Suppressor macrophage treated with lipopolysaccharide for 1 hour (primary cell): ENCODE measurements at regions not wholly inside any gene's neighbourhood (a gene's known extent, or its start where the extent isn't known, plus 50 kb on each side); places are given as distances from the start of the nearest gene placed in this dataset.
"Not testable (repeated sequence)": the region's sequence is repeated elsewhere in the genome, so short reads cannot be mapped to it uniquely, and the experiment has no call there.

ENCODE experiments used
- DNase-seq, 3 donors: peaks; one replicate each; pipeline ENCODE4 v3.0.0-alpha.2; 2020 to 2022

DNA sequence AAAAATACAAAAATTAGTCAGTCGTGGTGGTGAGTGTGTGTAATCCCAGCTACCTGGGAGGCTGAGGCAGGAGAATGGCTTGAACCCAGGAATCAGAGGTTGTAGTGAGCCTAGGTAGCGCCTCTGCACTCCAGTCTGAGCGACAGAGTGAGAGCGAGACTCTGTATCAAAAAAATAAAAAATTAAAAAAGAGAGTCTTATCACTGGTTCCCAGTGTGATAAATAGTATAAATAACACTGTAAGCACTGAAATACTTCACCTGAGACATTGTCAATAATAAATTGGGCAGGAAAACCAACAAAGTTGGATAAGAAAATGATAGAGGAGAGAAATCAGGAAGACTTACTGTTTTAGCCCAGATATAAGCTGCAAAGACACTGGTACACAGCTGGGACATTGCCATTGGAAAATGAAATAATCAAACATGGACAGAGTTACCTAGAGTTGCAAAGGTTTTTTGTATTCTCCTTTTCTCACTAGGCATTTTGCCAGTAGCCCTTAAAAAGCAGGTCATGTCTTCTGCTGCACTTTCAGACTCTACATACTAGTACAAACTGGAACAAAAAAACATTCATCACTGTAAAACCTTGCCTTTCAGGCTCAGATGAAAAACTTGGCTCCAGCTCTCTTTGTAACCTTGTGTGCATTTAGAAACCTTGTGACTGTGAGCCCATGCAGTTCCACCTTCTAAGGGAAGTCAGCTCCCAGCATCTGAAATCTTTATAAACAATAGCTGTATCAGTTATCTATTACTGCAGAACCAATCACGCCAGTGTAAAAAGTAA, 55.0 kb upstream of the PPP1R2C start:
- DNase-seq: no peak

DNA sequence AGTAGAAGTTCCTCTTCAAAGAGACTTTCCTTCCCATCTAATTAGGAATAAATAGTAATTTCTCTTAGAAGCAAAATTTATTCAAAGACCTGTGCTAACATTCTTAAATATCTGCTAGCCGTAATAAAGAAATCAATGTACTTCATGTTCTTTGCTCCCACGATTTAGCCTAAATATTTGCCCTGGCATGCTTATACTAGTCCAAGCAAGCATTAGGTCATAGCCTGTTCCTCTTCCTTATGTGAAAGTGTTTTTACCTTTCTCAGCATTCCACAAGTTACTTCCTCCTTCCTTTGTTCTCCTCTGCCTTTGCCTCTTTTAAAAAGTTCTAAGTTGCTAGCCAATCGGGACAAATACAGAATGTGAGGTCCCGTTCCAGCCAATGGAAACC, 55.6 kb upstream of the PPP1R2C start:
- not testable (repeated sequence) for DNase-seq

DNA sequence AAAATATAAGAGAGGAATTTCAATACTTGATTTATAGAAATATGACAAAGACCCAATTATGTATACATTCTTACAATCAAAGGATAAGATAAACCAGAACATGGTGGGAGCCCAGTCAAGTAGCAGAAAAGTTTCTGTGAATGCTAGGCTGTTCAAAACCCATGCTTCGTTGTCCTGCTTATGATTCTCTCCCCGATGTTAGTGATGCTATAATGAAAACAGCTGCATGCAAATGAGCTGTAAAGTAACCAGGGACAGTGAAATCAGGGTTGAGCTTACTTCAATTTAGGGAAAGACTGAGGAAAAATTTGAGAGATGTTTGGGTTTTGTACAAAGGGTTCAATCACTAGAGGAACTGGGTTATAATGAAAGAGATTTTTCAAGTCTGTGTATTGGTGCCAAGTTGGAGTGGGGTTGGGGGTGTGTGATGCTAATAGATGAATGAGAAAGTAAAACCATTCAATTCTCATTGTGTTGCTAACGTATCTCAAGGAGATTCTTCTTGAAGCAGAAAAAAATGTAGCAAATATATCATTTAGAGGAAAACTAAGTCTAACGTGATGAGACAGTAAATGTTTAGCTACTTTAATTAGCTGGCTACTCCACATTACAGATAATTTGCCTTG, 59.3 kb upstream of the PPP1R2C start:
- DNase-seq: no peak

DNA sequence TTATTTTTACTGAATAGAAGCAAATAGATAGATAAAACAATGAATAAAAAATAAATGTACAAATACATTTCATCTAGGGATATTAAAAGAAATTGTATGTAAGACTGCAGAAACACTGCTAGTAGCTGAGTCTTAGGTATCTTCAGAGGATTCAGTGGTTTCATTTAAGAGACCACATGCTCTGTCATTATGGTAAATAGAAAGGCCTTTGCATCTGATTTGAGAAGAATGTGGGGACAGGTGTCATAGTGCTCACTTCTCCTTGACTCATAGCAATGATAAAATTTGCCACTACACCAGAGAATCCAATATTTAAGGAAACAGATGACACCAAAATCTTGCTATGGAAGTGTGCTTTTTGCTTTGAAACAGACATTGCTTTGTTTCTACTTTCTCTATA, 59.8 kb upstream of the PPP1R2C start:
- no peak for DNase-seq

DNA sequence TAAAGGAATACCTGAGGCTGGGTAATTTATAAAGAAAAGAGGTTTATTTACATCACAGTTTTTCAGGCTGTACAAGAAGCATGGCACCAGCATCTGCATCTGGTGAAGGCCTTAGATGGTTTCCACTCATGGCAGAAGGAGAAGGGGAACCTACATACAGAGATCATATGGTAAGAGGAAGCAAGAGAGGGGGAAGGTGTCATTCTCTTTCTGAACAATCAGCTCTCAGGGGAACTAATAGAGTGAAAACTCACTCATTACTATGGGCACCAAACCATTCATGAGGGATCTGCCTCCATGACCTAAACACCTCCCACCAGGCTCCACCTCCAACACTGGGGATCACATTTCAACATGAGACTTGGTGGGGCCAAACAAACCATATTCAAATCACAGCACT, 61.7 kb upstream of the PPP1R2C start:
- no peak for DNase-seq

DNA sequence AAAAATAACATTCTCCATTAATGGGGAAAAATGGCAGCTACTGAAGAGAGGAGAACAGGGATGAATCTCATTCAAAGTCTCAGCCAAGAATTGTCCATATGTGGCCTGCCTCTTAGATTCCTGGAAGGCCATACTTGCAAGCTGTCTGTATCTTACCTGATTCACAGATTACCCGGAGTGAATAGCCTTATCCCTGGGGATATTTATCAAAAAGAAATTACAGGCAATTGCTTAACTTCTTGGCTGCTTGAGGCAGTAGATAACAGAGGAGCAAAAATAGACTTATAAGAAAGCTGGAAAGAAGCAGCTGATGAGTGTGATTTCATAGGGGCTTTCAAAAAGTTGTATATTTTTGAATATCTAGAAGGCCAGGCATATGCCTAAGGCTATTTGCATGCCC, 68.8 kb upstream of the PPP1R2C start:
- DNase-seq: no peak

DNA sequence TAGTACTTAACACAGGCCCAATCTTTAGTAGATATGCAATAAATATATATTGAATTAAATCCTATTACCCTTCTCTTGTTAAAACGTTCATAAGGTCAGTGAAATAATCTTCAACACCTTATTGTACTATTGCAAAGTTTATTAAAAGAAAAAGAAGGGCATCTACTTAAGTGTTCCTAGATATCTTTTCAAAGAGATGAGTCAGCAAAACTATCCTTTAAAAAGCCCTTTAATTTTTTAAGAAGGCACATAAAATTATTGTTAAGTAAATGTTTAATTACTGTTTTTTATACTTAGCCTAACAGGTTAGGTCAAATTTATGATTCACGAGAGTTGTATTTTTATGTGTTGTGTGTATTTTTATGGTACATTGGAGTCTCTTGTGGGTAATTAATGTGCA, 77.3 kb upstream of the PPP1R2C start:
- no peak for DNase-seq

DNA sequence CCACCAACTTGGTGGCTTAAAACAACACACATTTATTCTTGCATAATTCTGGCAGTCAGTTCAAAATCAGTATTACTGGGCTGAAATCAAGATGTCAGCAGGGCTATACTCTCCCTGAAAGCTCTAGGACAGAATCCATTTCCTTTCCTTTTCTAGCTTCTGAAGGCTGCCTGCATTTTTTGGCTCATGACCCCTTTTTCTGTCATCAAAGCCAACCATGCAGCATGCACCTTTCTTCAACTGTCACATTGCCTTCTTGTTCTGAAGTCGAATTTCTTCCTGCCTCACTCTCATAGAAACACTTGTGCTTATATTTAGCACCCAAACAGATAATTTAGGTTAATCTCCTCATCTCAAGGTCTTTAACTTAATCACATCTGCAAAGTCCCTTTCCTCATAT, 79.8 kb upstream of the PPP1R2C start:
- no peak for DNase-seq

DNA sequence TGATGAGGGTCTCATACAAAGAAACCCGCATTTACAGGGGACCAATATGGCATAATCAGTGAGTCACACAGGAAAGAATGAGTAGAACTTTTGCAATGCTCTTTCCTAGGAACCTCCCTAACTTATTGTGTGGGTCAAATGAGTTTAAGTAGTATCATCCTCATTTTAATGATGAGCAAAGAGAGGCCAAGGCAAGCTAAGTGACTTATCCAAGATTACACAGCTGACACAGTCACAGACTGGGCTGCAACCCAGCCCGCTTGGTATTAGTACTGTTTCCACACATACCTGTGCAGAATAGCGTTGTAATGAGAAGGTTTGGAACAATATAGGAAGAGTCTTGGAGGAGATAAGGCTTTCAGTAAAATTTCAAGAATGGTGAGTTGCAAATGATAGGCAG, 91.0 kb upstream of the PPP1R2C start:
- no peak for DNase-seq

DNA sequence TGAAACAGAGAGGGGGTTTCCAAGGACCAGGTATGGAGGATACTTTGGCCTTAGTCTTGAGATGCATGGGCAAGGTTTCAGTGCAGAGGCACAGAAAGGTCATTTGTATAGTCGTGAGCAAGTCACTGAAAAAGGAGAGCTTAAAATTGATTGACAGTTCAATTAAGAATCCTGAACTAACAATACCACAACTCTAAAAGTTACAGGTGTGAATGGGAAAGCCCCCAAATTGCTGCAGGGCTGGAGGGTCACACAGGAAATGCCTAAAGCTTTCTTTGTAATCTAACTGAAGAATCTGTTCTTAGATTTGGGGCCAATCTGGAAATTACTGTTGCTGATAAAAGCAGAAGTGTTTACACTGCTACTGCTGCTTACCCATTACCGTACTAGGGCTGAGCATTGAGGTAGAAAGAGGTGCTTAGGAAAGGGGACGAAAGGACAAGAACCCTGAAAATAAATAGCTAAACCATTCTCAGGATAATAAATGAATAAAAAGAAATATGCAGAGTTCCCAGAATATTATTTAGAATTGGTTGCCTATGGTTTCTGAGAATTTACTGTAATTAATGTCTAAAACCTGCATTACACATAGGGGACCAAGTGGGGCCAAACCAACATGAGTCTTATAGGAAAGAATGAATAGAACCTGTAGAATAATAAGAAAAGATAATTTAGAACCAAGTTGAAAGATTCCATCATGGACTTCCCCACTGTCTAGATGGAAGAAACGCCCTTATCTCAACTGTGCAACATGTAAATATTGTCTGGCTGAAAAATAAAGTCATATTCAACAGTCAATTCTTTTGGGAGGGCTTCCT, 91.9 kb upstream of the PPP1R2C start:
- DNase-seq: no peak

DNA sequence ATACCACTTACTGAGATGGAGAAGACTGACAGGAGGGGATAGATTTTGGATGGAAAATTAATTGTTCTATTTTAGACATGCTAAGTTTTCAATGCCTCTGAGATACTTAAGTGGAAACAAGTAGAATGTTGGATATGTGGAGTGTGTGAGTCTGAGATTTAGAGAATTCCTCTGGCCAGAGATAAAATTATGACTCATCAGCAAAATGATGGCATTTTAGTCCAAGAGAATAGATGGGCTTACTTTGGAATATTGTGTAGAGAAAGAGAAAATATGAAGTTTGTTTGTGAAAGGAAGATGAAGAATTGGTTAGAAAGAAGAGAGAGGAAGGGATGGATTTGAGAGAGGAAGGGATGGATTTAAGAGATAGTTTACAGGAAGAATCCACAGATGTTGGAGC, 108.6 kb upstream of the PPP1R2C start:
- no peak for DNase-seq

DNA sequence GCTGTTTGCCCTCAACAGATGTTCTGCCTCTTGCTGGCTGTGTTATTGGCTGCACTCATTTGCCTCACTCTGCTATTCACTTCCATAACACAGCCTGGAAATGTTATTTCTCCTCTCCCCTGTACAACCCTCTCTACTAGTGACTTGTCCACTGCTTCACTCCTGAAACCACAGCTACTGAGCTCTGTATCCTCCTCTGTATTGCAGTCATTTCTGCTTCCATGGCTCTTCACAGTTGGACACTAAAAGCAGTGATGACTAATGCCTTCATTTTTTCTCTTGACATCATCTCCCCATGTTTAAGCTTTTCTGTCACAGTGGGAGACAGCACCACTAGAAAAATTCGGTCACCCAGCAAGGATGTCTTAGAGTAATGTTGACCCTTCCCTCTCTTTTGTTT, 123.0 kb upstream of the PPP1R2C start:
- no peak for DNase-seq

DNA sequence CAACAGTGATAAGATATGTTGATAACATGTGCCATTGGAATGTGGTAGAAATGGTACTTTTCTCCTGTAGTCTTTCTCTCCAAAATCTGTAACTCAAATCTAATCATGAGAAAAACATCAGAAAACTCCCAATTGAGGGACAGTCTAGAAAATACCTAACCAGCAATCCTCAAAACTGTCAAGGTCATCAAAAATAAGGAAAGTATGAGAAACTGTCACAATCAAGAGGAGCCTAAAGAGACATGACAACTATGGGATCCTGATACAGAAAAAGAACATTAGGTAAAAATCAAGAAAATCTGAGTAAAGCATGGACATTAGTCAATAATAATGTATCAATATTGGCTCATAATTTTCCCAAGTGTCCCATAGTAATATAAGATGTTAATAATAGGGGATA, 124.5 kb upstream of the PPP1R2C start:
- DNase-seq: no peak

DNA sequence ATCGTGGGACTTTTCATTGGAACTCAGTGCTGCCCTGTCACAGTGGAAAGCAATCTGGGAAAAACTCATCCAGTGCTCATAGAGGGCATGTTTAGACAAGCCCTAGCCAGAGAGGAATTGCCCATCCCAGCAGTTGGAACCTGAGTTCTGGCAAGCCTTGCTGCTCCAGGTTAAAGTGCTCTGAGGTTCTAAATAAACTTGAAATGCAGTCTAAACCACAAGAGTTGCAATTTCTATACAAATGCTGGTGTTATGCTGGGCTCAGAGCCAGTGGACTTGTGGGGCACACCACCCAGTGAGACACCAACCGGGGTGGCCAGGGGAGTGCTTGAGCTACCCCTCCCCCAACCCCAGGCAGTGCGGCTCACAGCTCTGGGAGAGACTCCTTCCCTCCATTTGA, 142.8 kb upstream of the PPP1R2C start:
- DNase-seq: no peak

DNA sequence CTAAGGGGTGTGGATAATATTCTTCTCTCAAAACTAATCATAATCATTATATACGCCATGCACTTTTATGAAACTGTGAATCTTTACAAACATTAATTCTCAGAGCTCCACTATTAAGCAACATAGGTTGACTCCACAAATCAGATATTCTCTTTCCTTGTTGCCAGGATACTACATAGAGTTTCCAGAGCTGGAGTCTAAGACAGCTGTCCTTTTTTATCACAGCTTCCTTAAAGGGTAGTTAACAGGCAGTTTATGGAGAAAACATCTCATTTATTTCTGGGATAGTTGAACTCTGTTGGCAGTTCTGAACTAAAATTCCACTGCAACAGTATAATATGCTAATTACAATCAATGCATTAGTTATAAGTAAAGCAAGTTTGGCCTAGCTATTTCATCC, 152.1 kb upstream of the PPP1R2C start:
- no peak for DNase-seq

DNA sequence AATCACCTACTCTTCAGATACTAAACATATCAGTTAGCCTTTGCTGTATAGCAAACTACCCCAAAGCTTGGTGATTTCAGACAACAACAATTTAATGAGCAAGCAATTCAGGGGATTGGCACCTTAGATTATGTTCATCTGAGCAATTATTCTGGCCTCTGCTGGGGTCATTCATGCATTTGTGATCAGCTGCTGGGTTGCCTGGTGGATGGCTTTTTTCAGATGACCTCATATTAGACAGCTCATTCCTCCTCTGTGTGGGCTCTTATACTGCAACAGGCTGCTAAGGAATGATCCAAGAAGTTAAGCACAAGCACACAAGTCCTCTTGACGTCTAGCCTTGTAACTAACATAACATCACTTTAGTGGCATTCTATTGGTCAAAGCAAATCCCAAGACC, 153.0 kb upstream of the PPP1R2C start:
- DNase-seq: no peak

DNA sequence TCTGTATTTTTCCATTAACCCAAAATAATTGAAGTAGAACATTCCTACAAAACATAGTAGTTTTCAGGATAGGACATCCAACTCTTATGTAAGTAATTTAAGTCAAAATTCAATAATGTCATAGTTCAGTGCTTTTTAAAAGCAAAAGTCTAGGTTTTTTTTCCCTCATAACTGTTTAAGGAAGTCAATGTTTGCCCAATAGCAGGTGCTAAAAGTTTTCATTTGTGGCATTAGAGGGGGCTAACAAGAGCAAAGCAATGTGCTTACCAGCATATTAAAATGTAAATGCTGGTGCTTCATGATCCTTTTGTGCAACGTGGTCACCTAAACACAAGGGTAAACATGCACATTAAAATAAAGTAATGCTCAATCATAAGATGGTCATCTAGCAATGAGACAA, 155.2 kb upstream of the PPP1R2C start:
- no peak for DNase-seq

DNA sequence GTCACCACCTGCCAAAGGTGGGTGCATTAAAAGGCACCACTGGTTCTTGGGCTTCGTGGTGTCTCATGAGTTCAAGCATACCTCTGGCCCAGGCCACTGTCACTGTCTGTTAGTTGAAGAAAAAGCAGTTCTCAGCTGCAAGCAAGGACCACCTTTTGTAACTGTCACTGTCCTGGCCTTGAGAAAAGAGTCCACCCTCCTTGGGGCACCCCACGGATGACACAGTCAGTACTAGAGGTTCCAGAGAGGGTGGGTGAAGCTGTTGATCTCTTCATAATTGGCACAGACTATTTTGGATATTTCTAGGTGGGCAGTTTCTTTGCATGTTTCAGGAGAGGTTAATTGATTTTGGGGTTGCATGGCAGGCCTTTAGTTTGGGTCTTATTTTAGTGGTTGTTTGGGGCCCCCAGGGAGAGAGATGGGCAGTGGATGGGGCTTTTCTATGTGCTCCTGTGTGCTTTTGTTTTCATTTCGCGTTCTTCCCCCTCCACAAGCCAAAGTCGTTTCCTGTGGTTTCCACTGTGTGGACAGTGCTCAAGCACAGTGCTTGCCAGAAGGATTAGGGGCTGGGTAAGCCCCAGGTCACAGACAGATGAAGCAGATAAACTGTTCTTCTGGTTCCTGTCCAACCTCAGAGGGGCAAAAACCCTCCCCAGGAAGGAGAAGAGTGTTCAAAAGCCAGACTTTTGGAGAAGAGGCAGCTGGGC, 156.2 kb upstream of the PPP1R2C start:
- DNase-seq: peak in 2 of 3 donors; percentile 9 to 14

DNA sequence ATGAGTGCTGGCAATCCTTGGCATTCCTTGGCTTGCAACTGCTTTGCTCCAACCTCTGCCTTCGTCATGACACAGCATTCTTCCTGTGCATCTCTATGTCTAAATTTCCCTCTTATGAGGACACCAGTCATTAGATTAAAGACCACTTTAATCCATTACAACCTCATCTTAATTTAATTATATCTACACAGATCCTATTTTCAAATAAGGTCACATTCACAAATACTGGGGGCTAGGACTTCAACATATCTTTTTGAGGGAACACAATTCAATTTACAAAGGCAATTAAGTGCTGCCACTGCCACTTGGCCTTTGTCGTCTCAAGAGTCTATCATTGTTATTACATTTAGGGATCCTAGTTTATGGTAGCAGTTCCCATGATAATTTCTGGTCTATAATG, 163.7 kb upstream of the PPP1R2C start:
- no peak for DNase-seq

DNA sequence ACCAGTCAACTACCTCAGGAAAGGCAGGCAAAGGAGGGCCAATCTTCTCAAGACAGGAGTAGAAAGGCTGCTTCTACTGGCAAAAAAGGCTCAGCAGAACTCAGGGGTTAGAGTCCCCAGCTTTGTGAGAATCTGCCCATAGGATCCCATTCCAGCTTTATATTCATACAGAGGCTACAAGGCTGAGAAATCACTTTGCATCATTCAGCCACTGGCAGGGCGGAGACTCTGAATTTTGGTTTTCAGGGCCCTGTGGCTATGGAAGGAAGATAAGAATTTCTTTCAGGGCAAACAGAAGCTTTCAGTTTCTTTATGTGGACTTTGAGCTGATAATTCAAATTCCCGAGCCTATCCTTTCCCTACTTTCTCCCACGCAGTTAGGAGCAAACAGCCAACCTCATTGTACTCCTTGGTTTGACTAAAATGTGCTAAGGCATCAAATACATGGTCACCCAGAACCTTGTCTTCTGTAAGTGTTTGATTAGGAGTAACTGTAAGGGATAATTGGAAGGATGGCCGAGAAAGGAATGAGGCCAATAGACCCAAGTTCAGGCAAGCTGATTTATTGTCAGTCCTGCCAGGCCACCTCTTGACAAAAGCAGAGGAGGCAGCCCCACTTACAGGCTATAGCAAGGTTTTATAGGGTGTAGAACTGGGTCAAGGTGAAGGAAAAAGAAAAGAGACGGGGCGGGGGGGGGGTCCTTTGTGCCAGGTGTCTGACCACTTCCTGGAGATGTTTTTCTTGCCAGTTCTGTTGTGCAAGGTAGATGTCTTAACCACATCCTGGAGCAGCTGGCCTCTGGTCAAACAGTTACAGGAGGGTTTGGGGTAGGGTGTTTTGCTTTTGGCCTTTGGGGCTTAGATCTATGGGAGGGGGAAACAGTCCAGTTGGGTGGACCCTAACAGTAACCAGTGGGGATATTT, 165.3 kb upstream of the PPP1R2C start:
- DNase-seq: no peak

DNA sequence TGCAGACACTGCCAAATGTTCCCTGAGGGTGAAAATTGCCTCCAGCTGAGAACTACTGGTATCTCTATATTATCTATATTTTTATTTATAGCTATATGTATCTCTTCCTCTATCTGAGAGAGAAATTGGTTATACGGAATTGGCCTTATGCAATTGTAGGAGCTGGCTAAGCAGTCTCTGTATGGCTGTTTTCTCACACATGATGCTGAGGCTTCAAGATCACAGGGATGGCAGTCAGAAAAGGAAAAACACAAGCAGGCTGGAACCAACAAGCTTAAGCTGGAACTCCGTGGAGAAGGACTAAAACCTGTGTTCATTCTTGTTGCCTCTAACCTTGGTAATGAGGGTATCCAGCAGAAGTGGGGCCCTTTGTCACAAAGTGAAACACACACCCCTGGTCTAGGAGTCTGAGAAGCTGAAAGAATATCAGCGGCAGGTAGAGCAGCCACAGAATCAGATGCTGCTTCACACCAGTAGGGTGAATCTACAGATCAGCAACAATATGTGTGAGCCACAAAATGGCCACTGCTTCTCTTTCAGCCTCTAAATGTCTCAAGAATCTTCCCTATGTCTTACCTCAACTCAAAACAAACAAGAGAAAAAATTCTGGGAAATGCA, 166.5 kb upstream of the PPP1R2C start:
- no peak for DNase-seq
